ENCODE measurements at regions not wholly inside any gene's neighbourhood (a gene's known extent, or its start where the extent isn't known, plus 50 kb on each side); places are given as distances from the start of the nearest gene placed in this dataset.

DNA sequence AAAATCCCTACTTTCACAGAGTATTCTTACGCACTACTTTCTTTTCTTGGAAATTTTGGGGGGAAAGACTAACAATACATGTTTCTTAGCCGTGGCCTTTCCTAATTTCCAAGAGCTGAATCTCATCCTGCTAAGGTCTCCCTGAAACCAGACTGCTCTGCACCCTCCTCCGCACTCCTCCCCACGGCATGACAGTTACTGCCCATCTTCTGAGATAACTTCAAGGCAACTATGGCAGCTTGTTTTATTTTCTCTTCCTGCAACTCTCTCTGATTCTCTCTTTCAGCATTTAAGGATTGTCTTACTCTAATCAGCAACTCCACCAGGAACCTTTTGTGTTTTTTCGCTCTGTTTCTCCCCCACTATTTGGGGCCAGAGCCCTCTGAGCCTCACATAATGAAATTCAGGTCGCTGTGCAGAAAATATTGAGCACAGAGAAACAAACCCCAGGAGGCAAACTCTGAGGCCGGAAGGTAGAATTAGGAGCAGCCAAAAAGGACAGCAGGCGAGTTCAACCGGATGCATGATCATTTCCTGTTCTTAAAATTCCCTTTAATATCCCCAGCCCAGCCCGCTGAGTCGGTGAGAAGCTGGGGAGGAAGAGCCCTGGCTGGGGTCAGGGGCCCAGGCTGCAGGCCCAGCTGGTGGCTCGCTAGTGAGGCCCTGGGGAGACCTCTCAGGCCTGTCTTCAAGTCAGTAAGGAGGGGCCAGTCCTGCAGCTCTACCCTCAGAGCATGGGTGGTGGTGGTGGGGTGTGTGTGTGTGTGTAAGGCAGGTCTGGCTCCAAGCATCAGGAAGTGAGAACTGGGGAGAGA lies 213.6 kb upstream of the S1PR3 start:
- Histone ChIP-seq H4K20me1 (no peaks in the 10 kb centered on the region), H3K9ac (peak overlapping the region; percentile 1 to 70 (median 60); a peak in 19 of 22 replicates), H3K27me3 (peaks cover 0 to 4% (median 0%) of the 10 kb centered on the region in 11 experiments; a peak in 1 of 22 replicates), H3K4me1 (peaks cover 66 to 99% (median 85%) of the 10 kb centered on the region in 10 experiments), H3K4me3 (peak overlapping the region in 9 of 10 experiments; percentile 6 to 60 (median 39); a peak in 12 of 20 replicates), H3K4me2 (peak overlapping the region; percentile 87 to 95 (median 91)), H3K27ac (peak overlapping the region in 10 of 11 experiments; percentile 14 to 81 (median 72); a peak in 19 of 22 replicates), H3K9me3 (replicated peaks in 1 of 11) (no peaks in the 10 kb centered on the region), H3K36me3 (no peaks in the 10 kb centered on the region)
- no peak for TF ChIP-seq Cebpa-rat (IDR thresholded peaks at IDR 0.05)

GRCh38 chr9:88781628-88782391 lies 209.5 kb upstream of the S1PR3 start:
- Histone ChIP-seq H3K9ac (peak overlapping the region in 1 of 11 experiments; percentile 8; a peak in 2 of 22 replicates), H3K9me3 (replicated peaks in 1 of 11) (no peaks in the 10 kb centered on the region), H3K36me3 (no peaks in the 10 kb centered on the region), H3K27me3 (peaks cover 0 to 32% (median 0%) of the 10 kb centered on the region in 11 experiments; a peak in 4 of 22 replicates), H3K27ac (peak overlapping the region in 5 of 11 experiments; percentile 13 to 53 (median 20); a peak in 4 of 22 replicates), H3K4me2 (peak overlapping the region; percentile 58 to 93 (median 87)), H4K20me1 (no peaks in the 10 kb centered on the region), H3K4me3 (0 out of 20 replicates have a peak overlapping the region, but pooled peaks of 1 of the 10 experiments have one; percentile 6), H3K4me1 (peaks cover 60 to 99% (median 90%) of the 10 kb centered on the region in 10 experiments)
- no peak for TF ChIP-seq Cebpa-rat (IDR thresholded peaks at IDR 0.05)

GRCh38 chr9:88782931-88783710 lies 208.1 kb upstream of the S1PR3 start:
- peaks cover 47 to 95% (median 78%) of the 10 kb centered on the region in 10 experiments for H3K4me1 ChIP-seq
- H3K27me3 ChIP-seq, result peaks cover 0 to 36% (median 0%) of the 10 kb centered on the region in 11 experiments; a peak in 4 of 22 replicates
- TF ChIP-seq Cebpa-rat (IDR thresholded peaks at IDR 0.05), result no peak
- H3K9me3 ChIP-seq (replicated peaks in 1 of 11), result no peaks in the 10 kb centered on the region
- peak overlapping the region; percentile 58 to 93 (median 87) for H3K4me2 ChIP-seq
- no peaks in the 10 kb centered on the region for H3K36me3 ChIP-seq
- peak overlapping the region in 4 of 10 experiments; percentile 1 to 42 (median 20); a peak in 2 of 20 replicates for H3K4me3 ChIP-seq
- peak overlapping the region in 3 of 11 experiments; percentile 7 to 31 (median 29); a peak in 3 of 22 replicates for H3K9ac ChIP-seq
- H4K20me1 ChIP-seq, result no peaks in the 10 kb centered on the region
- H3K27ac ChIP-seq, result peak overlapping the region in 5 of 11 experiments; percentile 4 to 53 (median 16); a peak in 6 of 22 replicates

- H3K4me2 ChIP-seq, result peak overlapping the region; percentile 58 to 93 (median 87)
- H3K4me3 ChIP-seq, result peak overlapping the region in 6 of 10 experiments; percentile 1 to 42 (median 17); a peak in 4 of 20 replicates
- no peak for TF ChIP-seq Cebpa-rat (IDR thresholded peaks at IDR 0.05)
- H4K20me1 ChIP-seq, result no peaks in the 10 kb centered on the region
- peak overlapping the region in 4 of 11 experiments; percentile 4 to 53 (median 44); a peak in 7 of 22 replicates for H3K27ac ChIP-seq
- H3K27me3 ChIP-seq, result peaks cover 0 to 36% (median 0%) of the 10 kb centered on the region in 11 experiments; a peak in 4 of 22 replicates
- no peaks in the 10 kb centered on the region for H3K9me3 ChIP-seq (replicated peaks in 1 of 11)
- peaks cover 41 to 90% (median 72%) of the 10 kb centered on the region in 10 experiments for H3K4me1 ChIP-seq
- no peaks in the 10 kb centered on the region for H3K36me3 ChIP-seq
- peak overlapping the region in 5 of 11 experiments; percentile 7 to 40 (median 29); a peak in 5 of 22 replicates for H3K9ac ChIP-seq
These were observed 207.6 kb upstream of the S1PR3 start for GRCh38 chr9:88783711-88784083.

GRCh38 chr9:88784960-88785359 lies 206.3 kb upstream of the S1PR3 start:
- no peak overlapping the region for H3K9ac ChIP-seq
- no peaks in the 10 kb centered on the region for H3K36me3 ChIP-seq
- peaks cover 0 to 36% (median 0%) of the 10 kb centered on the region in 11 experiments; a peak in 4 of 22 replicates for H3K27me3 ChIP-seq
- peak overlapping the region; percentile 58 to 93 (median 87); a peak in 20 of 22 replicates for H3K4me2 ChIP-seq
- H3K4me1 ChIP-seq, result peaks cover 40 to 78% (median 64%) of the 10 kb centered on the region in 10 experiments
- 0 out of 22 replicates have a peak, but pooled peaks cover 0 to 4% (median 0%) of the 10 kb centered on the region in 11 experiments for H3K9me3 ChIP-seq (replicated peaks in 1 of 11)
- H3K4me3 ChIP-seq, result no peak overlapping the region
- H3K27ac ChIP-seq, result no peak overlapping the region
- no peaks in the 10 kb centered on the region for H4K20me1 ChIP-seq
- no peak for TF ChIP-seq Cebpa-rat (IDR thresholded peaks at IDR 0.05)

DNA sequence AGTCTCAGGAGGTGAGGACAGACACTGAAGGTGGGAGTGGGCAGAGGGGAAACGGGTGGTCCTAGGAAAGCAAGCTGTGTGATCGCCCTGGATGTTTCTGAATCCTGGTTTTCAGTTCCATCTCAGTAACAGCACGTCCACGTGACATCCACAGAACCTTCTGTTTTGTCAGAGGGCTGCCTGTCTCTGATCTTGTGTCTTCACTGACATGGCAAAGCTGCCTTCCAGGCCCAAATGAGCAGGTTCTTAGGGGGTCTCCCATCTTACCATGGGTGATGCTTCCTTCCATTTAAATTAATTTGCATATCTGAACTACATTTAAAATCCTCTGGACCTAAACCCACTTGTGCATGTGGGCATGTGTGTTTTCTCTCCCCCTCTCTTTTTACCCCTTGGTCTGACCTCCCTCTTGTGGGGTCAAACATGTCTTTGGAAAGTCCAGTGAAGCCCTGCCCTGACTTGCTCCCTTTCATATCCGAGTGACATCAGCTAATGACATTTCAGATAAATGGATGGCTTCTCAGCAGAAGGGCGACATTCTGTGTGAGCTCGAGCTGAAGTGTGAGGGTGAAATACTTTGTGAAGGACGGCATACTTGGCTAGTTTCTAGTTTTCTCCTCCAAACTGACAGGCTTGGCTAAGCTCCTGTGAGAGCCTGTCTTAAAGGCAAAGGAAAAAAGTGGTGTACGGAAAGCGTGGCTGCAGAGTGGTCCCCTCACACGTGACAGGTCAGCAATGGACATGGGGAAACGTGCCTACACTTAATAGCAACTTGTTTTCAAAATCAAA lies 204.8 kb upstream of the S1PR3 start:
- H3K4me2 ChIP-seq, result peak overlapping the region in 8 of 11 experiments; percentile 16 to 93 (median 84); a peak in 16 of 22 replicates
- peaks cover 0 to 36% (median 0%) of the 10 kb centered on the region in 11 experiments; a peak in 4 of 22 replicates for H3K27me3 ChIP-seq
- H3K36me3 ChIP-seq, result no peaks in the 10 kb centered on the region
- no peak overlapping the region for H3K9ac ChIP-seq
- no peak overlapping the region for H3K4me3 ChIP-seq
- no peak for TF ChIP-seq Cebpa-rat (IDR thresholded peaks at IDR 0.05)
- no peak overlapping the region for H3K27ac ChIP-seq
- 0 out of 22 replicates have a peak, but pooled peaks cover 0 to 4% (median 0%) of the 10 kb centered on the region in 11 experiments for H3K9me3 ChIP-seq (replicated peaks in 1 of 11)
- no peaks in the 10 kb centered on the region for H4K20me1 ChIP-seq
- peaks cover 35 to 69% (median 57%) of the 10 kb centered on the region in 10 experiments for H3K4me1 ChIP-seq

DNA sequence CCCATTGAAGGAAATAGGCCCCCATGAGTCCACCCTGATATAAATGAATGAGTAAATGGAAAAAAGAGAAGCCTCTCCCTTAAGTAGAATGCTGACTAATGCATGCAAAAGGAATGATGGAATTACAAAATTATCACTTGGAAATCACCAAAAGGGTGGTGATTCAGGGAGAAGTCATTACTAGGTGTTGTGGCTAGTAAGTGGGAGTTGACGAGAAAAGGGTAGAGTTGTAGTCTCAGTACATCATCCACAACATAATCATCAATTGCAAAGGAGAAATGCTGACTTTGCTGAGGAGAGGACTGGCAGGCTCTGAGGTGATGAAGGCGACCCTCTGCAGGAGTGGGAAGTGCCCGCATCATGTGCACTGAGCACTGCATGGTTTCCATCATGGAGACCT lies 201.5 kb upstream of the S1PR3 start:
- TF ChIP-seq Cebpa-rat (IDR thresholded peaks at IDR 0.05), result no peak
- no peaks in the 10 kb centered on the region for H3K36me3 ChIP-seq
- no peak overlapping the region for H3K4me2 ChIP-seq

More for the DNA sequence above, 201.5 kb upstream of the S1PR3 start:
- Histone ChIP-seq H3K9ac (no peak overlapping the region), H3K4me3 (no peak overlapping the region), H4K20me1 (no peaks in the 10 kb centered on the region), H3K4me1 (peaks cover 12 to 52% (median 40%) of the 10 kb centered on the region in 10 experiments), H3K27me3 (peaks cover 0 to 26% (median 0%) of the 10 kb centered on the region in 11 experiments; a peak in 3 of 22 replicates), H3K9me3 (replicated peaks in 1 of 11) (0 out of 22 replicates have a peak, but pooled peaks cover 0 to 6% (median 0%) of the 10 kb centered on the region in 11 experiments), H3K27ac (no peak overlapping the region)
